ENCODE measurements at regions not wholly inside any gene's neighbourhood (a gene's known extent, or its start where the extent isn't known, plus 50 kb on each side); places are given as distances from the start of the nearest gene placed in this dataset.

- TF ChIP-seq CTCF (IDR thresholded peaks at IDR 0.05) = no peak
These were observed 363.0 kb upstream of the RIOK2 start for GRCh38 chr5:97545886-97546535.

- TF ChIP-seq CTCF (IDR thresholded peaks at IDR 0.05) = no peak
These were observed 364.4 kb upstream of the RIOK2 start for GRCh38 chr5:97547430-97547829.

GRCh38 chr5:97547999-97548738 lies 365.1 kb upstream of the RIOK2 start:
- no peak for TF ChIP-seq CTCF (IDR thresholded peaks at IDR 0.05)

- TF ChIP-seq CTCF (IDR thresholded peaks at IDR 0.05) = no peak
These were observed 365.7 kb upstream of the RIOK2 start for GRCh38 chr5:97548739-97549080.

- TF ChIP-seq CTCF (IDR thresholded peaks at IDR 0.05) = no peak
These were observed 366.4 kb upstream of the RIOK2 start for GRCh38 chr5:97549496-97549895.

GRCh38 chr5:97550164-97550563 lies 367.1 kb upstream of the RIOK2 start:
- TF ChIP-seq CTCF (IDR thresholded peaks at IDR 0.05) = no peak

- no peak for TF ChIP-seq CTCF (IDR thresholded peaks at IDR 0.05)
These were observed 367.8 kb upstream of the RIOK2 start for GRCh38 chr5:97550818-97551217.
